Progenitor cell of endocrine pancreas (in vitro differentiated cells): ENCODE measurements at regions not wholly inside any gene's neighbourhood (a gene's known extent, or its start where the extent isn't known, plus 50 kb on each side); places are given as distances from the start of the nearest gene placed in this dataset.

Experiments
- DNase-seq: peaks from one replicate; pipeline ENCODE4 v3.0.0; 2021; ENCODE audit warnings: low spot score; ENCODE audit not compliant: unreplicated experiment
- H3K27ac Mint-ChIP-seq: 2 replicates; pipeline ENCODE4 v1.8.0; 2021; ENCODE audit warnings: mild to moderate bottlenecking, moderate library complexity, mixed read lengths
- H3K27me3 Mint-ChIP-seq: 2 replicates; pipeline ENCODE4 v1.8.0; 2021; ENCODE audit warnings: mixed read lengths
- H3K36me3 Mint-ChIP-seq: 2 replicates; pipeline ENCODE4 v1.8.0; 2022; ENCODE audit warnings: mixed read lengths; ENCODE audit not compliant: insufficient read depth
- H3K4me1 Mint-ChIP-seq: 2 replicates; pipeline ENCODE4 v1.8.0; 2021; ENCODE audit warnings: low read depth, mixed read lengths
- H3K4me3 Mint-ChIP-seq: 2 replicates; pipeline ENCODE4 v1.8.0; 2021; ENCODE audit warnings: low read depth, mild to moderate bottlenecking, moderate library complexity, mixed read lengths
- H3K9me3 Mint-ChIP-seq: 2 replicates; pipeline ENCODE4 v1.8.0; 2021; ENCODE audit warnings: low read depth, mixed read lengths
- TF ChIP-seq, protein P1 (sequence below): fragments of 200-600 bp; sonication (generic); IDR thresholded peaks from one replicate; pipeline ENCODE4 v1.5.0; 2021; ENCODE audit warnings: antibody characterized with exemption, mild to moderate bottlenecking; ENCODE audit not compliant: unreplicated experiment

GRCh38 chr4:57989430-57989829 is 879.2 kb upstream of the IGFBP7 start:
- H3K4me1 Mint-ChIP-seq: peaks cover 2% of the 10 kb centered on the region
- H3K9me3 Mint-ChIP-seq: no peaks in the 10 kb centered on the region
- no peak for DNase-seq

DNA sequence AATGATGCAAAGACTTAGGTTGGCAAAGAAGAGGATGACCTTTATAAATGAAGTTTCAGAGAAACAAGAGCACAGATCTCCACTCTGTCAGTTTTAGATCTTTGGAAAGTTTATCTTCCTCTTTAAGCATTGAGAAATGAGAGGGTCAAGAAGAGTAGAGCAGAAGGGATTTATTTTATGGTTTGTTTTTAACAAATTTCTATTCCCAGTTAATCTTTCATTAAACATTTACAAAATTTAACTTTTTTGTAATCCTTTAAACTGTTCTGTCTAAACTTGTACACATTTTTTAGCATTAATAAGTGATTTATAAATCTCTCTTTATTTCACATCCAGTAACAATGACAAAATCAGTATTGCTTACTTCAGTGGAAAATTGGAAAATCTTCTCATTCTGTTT is 875.0 kb upstream of the IGFBP7 start:
- DNase-seq: no peak
- Mint-ChIP-seq H3K9me3 (no peaks in the 10 kb centered on the region), H3K4me3 (no peak overlapping the region), H3K27ac (no peak overlapping the region), H3K36me3 (no peaks in the 10 kb centered on the region), H3K4me1 (no peaks in the 10 kb centered on the region), H3K27me3 (no peaks in the 10 kb centered on the region)
- TF ChIP-seq, protein P1, sequence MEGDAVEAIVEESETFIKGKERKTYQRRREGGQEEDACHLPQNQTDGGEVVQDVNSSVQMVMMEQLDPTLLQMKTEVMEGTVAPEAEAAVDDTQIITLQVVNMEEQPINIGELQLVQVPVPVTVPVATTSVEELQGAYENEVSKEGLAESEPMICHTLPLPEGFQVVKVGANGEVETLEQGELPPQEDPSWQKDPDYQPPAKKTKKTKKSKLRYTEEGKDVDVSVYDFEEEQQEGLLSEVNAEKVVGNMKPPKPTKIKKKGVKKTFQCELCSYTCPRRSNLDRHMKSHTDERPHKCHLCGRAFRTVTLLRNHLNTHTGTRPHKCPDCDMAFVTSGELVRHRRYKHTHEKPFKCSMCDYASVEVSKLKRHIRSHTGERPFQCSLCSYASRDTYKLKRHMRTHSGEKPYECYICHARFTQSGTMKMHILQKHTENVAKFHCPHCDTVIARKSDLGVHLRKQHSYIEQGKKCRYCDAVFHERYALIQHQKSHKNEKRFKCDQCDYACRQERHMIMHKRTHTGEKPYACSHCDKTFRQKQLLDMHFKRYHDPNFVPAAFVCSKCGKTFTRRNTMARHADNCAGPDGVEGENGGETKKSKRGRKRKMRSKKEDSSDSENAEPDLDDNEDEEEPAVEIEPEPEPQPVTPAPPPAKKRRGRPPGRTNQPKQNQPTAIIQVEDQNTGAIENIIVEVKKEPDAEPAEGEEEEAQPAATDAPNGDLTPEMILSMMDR: no peak

More at GRCh38 chr4:57989430-57989829, 879.2 kb upstream of the IGFBP7 start:
- Mint-ChIP-seq H3K4me3 (no peak overlapping the region), H3K36me3 (no peaks in the 10 kb centered on the region), H3K27ac (no peak overlapping the region), H3K27me3 (no peaks in the 10 kb centered on the region)
- TF ChIP-seq, protein P1: no peak

GRCh38 chr4:57981123-57981522 is 870.9 kb upstream of the IGFBP7 start:
- Mint-ChIP-seq H3K27ac (no peak overlapping the region), H3K36me3 (no peaks in the 10 kb centered on the region)
- DNase-seq: no peak

DNA sequence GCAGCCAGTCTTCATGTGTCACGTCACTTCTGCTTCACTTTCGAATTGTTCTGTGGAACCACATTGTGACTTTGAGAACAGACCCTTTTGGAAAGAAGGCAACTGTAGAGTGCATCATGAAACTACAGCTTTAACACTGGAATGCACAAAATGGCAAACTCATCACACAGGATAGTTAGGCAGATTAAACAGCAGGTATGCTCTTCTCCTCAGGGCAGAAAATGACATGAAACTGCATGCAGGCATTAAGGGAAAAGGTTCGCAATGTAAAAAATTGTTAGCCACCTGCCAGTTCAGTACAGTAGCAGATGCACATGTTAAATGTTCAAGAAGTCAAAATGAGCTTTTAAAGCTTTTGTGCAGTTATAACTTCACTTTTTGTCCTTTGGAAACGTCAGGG is 864.6 kb upstream of the IGFBP7 start:
- TF ChIP-seq, protein P1: no peak
- H3K9me3 Mint-ChIP-seq: no peaks in the 10 kb centered on the region
- no peaks in the 10 kb centered on the region for H3K36me3 Mint-ChIP-seq
- H3K27ac Mint-ChIP-seq: no peak overlapping the region
- H3K4me1 Mint-ChIP-seq: peaks cover 3% of the 10 kb centered on the region
- no peak for DNase-seq
- no peaks in the 10 kb centered on the region for H3K27me3 Mint-ChIP-seq
- H3K4me3 Mint-ChIP-seq: no peak overlapping the region

More at GRCh38 chr4:57981123-57981522, 870.9 kb upstream of the IGFBP7 start:
- Mint-ChIP-seq H3K27me3 (no peaks in the 10 kb centered on the region), H3K4me1 (no peaks in the 10 kb centered on the region), H3K9me3 (no peaks in the 10 kb centered on the region), H3K4me3 (no peak overlapping the region)
- TF ChIP-seq, protein P1: no peak

DNA sequence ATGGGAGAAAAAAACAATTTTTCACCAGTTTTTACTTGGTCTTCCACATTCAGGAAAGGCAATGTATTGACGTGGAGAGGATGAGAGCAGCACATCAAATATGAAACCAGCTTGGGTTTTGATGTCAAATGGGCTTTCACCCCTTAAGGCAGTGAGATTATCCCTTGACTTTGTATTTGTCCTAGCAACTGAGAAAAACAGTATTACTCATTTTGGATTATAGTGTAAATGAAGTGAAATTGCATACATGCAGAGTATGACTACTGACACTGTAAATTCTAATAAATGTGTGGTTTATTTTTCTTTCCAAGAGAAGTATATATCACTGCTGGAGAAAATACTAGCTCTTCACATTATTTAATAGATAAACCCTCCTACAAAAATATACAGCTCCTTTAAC is 863.6 kb upstream of the IGFBP7 start:
- Mint-ChIP-seq H3K4me1 (peaks cover 3% of the 10 kb centered on the region), H3K27me3 (no peaks in the 10 kb centered on the region), H3K27ac (no peak overlapping the region), H3K36me3 (no peaks in the 10 kb centered on the region), H3K9me3 (no peaks in the 10 kb centered on the region), H3K4me3 (no peak overlapping the region)
- TF ChIP-seq, protein P1: no peak
- no peak for DNase-seq
